IMR-90 (cell line): ENCODE measurements at regions not wholly inside any gene's neighbourhood (a gene's known extent, or its start where the extent isn't known, plus 50 kb on each side); places are given as distances from the start of the nearest gene placed in this dataset.

ENCODE experiments used
- POLR2A ChIP-seq: IDR thresholded peaks from 2 replicates; pipeline ENCODE4 v1.6.1; 2012; ENCODE audit warnings: mild to moderate bottlenecking, low read depth, low read length
- TF ChIP-seq, protein P1 (sequence below): conservative IDR thresholded peaks from 2 replicates; pipeline ENCODE4 v1.5.1; 2012; ENCODE audit warnings: mild to moderate bottlenecking, low read depth, low read length, improper control_type of control experiment

DNA sequence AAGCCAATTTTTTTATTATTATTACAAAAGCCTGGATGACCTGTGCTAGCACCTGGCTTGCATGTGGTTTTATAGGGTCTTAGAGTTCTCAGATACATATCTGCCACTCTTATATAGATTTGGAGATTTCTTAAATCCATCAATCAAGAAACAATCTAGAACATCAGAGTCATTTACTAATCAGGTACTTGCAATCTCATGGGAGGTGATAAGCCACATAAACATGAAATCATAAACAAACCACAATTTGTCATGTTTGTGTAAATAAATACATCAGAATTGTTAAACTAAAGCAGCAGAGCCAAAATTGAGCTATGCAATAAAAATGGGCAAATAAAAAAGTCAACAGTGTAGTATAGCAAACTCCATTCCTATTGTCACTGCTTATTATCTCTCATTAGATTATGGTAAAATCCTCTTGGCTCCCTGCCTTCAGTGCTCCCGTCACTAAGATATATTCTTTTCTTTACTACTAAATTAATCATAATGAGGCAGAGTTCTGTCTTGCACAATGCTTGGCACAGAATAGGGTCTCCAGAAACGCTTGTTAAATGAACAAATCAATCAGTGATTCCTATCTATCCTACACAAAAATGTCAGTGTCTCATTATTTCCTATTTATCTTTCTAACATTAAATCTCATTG is 108.7 kb upstream of the TTC29 start:
- no peak for TF ChIP-seq POLR2A
- TF ChIP-seq, protein P1, sequence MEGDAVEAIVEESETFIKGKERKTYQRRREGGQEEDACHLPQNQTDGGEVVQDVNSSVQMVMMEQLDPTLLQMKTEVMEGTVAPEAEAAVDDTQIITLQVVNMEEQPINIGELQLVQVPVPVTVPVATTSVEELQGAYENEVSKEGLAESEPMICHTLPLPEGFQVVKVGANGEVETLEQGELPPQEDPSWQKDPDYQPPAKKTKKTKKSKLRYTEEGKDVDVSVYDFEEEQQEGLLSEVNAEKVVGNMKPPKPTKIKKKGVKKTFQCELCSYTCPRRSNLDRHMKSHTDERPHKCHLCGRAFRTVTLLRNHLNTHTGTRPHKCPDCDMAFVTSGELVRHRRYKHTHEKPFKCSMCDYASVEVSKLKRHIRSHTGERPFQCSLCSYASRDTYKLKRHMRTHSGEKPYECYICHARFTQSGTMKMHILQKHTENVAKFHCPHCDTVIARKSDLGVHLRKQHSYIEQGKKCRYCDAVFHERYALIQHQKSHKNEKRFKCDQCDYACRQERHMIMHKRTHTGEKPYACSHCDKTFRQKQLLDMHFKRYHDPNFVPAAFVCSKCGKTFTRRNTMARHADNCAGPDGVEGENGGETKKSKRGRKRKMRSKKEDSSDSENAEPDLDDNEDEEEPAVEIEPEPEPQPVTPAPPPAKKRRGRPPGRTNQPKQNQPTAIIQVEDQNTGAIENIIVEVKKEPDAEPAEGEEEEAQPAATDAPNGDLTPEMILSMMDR = no peak
